ENCODE measurements at regions not wholly inside any gene's neighbourhood (a gene's known extent, or its start where the extent isn't known, plus 50 kb on each side); places are given as distances from the start of the nearest gene placed in this dataset.
A peak's percentile ranks its signal among the peaks of the same experiment; 100 is the strongest.

DNA sequence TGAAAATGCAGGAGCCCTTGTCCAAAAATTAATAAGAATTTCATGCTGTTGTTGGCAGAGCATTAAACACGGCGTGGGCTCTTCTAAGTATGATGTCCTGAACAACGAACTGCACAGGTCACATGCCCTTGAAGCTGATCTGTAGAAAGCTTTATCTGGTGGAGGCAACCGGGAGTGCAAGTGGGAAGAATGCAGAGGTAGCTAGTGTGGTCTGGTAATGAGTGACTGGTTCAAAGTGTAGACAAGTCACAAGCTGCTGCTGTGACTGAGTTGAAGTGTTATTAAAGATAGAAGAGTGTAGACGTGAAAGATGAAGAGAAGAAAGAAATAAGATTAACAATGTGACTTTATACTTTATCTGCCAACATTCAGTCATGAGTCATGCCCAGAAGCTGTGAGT, 361.9 kb downstream of the TTLL7 start:
- Histone ChIP-seq H3K4me3 (ENCODE audit: low read length in 2 of 2) (no peak overlapping the region), H3K9me3 (ENCODE audit: control insufficient read depth in 2 of 2, insufficient read depth in 1 of 2, low read length in 1 of 2) (no peaks in the 10 kb centered on the region), H3K27me3 (ENCODE audit: control insufficient read depth in 2 of 2, insufficient read depth in 1 of 2, low read length in 1 of 2) (no peaks in the 10 kb centered on the region), H3K36me3 (ENCODE audit: control insufficient read depth in 2 of 2, insufficient read depth in 2 of 2, low read length in 1 of 2) (no peaks in the 10 kb centered on the region), H3K27ac (ENCODE audit: low read depth in 1 of 2, low read length in 1 of 2) (no peak overlapping the region), H3K4me1 (ENCODE audit: control insufficient read depth in 2 of 2, insufficient read depth in 2 of 2, low read length in 2 of 2) (peaks cover 0 to 9% of the 10 kb centered on the region in 2 donors)
- no peak for DNase-seq (ENCODE audit: low read depth in 6 of 9, low spot score in 9 of 9)
- WGBS = 96% methylated on average over 5 of the region's 5 CpGs

DNA sequence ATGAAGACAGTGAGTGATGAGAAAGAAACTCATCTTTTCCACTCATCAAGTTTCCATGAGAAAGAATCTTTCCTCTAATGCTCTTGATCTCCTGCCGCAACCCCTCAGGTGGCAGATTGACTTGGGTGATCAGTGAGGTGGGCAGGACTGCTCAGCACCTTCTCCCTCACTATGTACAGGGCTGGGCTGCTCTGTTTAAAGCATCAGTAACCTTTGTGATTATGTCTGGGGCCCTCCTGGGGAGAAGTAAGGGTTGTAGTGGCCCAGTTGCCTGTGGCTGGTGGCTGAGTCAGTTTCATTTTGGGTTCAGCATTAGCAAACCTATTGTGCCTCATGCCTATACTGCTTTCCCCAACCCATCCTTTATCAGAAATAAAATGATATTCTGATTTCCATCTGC, 366.0 kb downstream of the TTLL7 start:
- Histone ChIP-seq H3K9me3 (ENCODE audit: control insufficient read depth in 2 of 2, insufficient read depth in 1 of 2, low read length in 1 of 2) (no peaks in the 10 kb centered on the region), H3K4me3 (ENCODE audit: low read length in 2 of 2) (no peak overlapping the region), H3K27ac (ENCODE audit: low read depth in 1 of 2, low read length in 1 of 2) (no peak overlapping the region), H3K36me3 (ENCODE audit: control insufficient read depth in 2 of 2, insufficient read depth in 2 of 2, low read length in 1 of 2) (no peaks in the 10 kb centered on the region), H3K27me3 (ENCODE audit: control insufficient read depth in 2 of 2, insufficient read depth in 1 of 2, low read length in 1 of 2) (no peaks in the 10 kb centered on the region), H3K4me1 (ENCODE audit: control insufficient read depth in 2 of 2, insufficient read depth in 2 of 2, low read length in 2 of 2) (peaks cover 0 to 5% of the 10 kb centered on the region in 2 donors)
- WGBS = 95% methylated on average over 1 of the region's 1 CpG
- no peak for DNase-seq (ENCODE audit: low read depth in 6 of 9, low spot score in 9 of 9)

DNA sequence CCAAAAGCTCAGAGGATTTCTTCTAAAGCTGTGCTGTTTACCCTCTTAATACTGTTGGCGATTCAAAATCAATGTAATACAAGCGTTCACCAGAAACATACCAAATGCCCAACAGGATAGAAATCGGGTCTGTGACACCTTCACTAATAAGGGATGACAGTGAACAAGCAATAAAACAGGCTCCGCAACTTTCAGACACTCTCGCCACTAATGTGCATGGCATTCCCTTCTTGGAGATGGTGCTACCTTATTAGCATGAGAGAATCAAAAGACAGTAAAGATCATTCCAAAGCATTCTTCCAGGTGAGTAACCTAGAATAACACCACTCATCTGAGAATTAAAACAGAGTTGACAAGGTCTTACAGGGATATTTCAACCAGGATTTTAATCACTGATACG, 367.1 kb downstream of the TTLL7 start:
- Histone ChIP-seq H3K36me3 (ENCODE audit: control insufficient read depth in 2 of 2, insufficient read depth in 2 of 2, low read length in 1 of 2) (no peaks in the 10 kb centered on the region), H3K4me3 (ENCODE audit: low read length in 2 of 2) (no peak overlapping the region), H3K27ac (ENCODE audit: low read depth in 1 of 2, low read length in 1 of 2) (no peak overlapping the region), H3K4me1 (ENCODE audit: control insufficient read depth in 2 of 2, insufficient read depth in 2 of 2, low read length in 2 of 2) (peaks cover 3 to 8% of the 10 kb centered on the region in 2 donors), H3K27me3 (ENCODE audit: control insufficient read depth in 2 of 2, insufficient read depth in 1 of 2, low read length in 1 of 2) (no peaks in the 10 kb centered on the region), H3K9me3 (ENCODE audit: control insufficient read depth in 2 of 2, insufficient read depth in 1 of 2, low read length in 1 of 2) (no peaks in the 10 kb centered on the region)
- WGBS = 97% methylated on average over 6 of the region's 6 CpGs
- no peak for DNase-seq (ENCODE audit: low read depth in 6 of 9, low spot score in 9 of 9)

DNA sequence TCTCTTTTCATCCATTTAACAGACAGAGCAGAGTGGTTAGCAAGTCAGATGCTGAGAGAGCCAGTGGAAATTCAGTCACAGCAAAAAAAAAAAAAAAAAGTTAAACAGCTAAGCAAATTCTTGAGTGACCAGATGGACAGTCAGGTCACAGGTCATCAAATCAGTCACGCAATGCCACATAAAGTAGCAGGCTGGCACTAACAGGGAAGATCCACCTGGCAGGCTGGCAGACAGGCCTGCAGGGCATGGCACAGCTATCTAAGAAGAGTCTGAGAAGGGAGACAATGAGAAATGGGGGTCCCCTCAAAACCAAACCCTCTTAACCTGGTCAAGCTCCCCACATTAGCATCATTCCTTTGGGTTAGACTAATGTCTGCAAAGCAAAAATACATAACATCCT, 371.9 kb downstream of the TTLL7 start:
- H3K36me3 ChIP-seq (ENCODE audit: control insufficient read depth in 2 of 2, insufficient read depth in 2 of 2, low read length in 1 of 2) = no peaks in the 10 kb centered on the region
- 100% methylated on average over 1 of the region's 1 CpG for whole genome bisulfite sequencing
- no peak overlapping the region for H3K4me3 ChIP-seq (ENCODE audit: low read length in 2 of 2)
- H3K27ac ChIP-seq (ENCODE audit: low read depth in 1 of 2, low read length in 1 of 2) = no peak overlapping the region
- no peaks in the 10 kb centered on the region for H3K9me3 ChIP-seq (ENCODE audit: control insufficient read depth in 2 of 2, insufficient read depth in 1 of 2, low read length in 1 of 2)
- H3K4me1 ChIP-seq (ENCODE audit: control insufficient read depth in 2 of 2, insufficient read depth in 2 of 2, low read length in 2 of 2) = peaks cover 8 to 16% of the 10 kb centered on the region in 2 donors
- H3K27me3 ChIP-seq (ENCODE audit: control insufficient read depth in 2 of 2, insufficient read depth in 1 of 2, low read length in 1 of 2) = no peaks in the 10 kb centered on the region
- no peak for DNase-seq (ENCODE audit: low read depth in 6 of 9, low spot score in 9 of 9)

DNA sequence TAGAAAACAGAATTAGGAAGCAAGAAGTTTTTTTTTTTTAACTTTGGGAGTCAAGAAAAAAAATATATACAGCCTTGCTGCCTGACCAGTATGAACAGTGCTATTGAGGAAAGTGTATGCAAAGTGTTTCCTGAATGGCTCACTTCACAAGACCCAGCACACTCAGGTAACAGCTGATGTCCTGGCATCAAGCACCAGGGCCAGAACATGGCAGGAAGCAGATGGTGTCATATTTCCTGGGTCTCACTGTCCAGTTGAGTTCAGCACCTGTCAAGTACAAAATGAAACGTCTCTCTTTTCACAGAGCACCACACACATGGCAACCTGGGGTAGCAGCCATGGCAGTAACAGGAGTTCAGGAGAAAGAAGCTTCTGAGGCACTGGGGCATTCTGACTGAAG, 372.3 kb downstream of the TTLL7 start:
- H3K4me3 ChIP-seq (ENCODE audit: low read length in 2 of 2) = no peak overlapping the region
- no peak overlapping the region for H3K27ac ChIP-seq (ENCODE audit: low read depth in 1 of 2, low read length in 1 of 2)
- H3K4me1 ChIP-seq (ENCODE audit: control insufficient read depth in 2 of 2, insufficient read depth in 2 of 2, low read length in 2 of 2) = peaks cover 8 to 16% of the 10 kb centered on the region in 2 donors
- DNase-seq (ENCODE audit: low read depth in 6 of 9, low spot score in 9 of 9) = no peak
- H3K36me3 ChIP-seq (ENCODE audit: control insufficient read depth in 2 of 2, insufficient read depth in 2 of 2, low read length in 1 of 2) = no peaks in the 10 kb centered on the region
- no peaks in the 10 kb centered on the region for H3K27me3 ChIP-seq (ENCODE audit: control insufficient read depth in 2 of 2, insufficient read depth in 1 of 2, low read length in 1 of 2)
- no peaks in the 10 kb centered on the region for H3K9me3 ChIP-seq (ENCODE audit: control insufficient read depth in 2 of 2, insufficient read depth in 1 of 2, low read length in 1 of 2)
- WGBS = 10% methylated on average over 1 of the region's 1 CpG

DNA sequence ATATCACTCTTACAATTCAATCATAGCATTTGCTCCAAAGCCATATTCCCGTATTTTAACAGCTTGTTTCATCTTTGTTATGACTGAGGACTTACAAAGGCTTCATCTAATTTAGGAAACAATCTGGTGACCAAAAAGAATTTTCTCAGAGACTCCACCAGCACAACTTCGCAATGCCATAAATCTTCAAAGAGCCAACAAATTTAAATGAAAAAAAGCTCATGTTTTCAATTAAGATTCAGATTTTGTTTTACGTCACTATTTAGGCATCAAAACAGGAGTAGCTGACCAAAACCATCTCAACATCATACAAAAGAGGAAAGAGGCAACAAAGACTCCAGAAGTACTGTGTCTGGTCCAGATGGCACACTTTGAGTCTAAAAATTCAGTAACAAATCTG, 373.3 kb downstream of the TTLL7 start:
- no peaks in the 10 kb centered on the region for H3K36me3 ChIP-seq (ENCODE audit: control insufficient read depth in 2 of 2, insufficient read depth in 2 of 2, low read length in 1 of 2)
- no peaks in the 10 kb centered on the region for H3K9me3 ChIP-seq (ENCODE audit: control insufficient read depth in 2 of 2, insufficient read depth in 1 of 2, low read length in 1 of 2)
- no peaks in the 10 kb centered on the region for H3K27me3 ChIP-seq (ENCODE audit: control insufficient read depth in 2 of 2, insufficient read depth in 1 of 2, low read length in 1 of 2)
- no peak overlapping the region for H3K4me3 ChIP-seq (ENCODE audit: low read length in 2 of 2)
- H3K27ac ChIP-seq (ENCODE audit: low read depth in 1 of 2, low read length in 1 of 2) = no peak overlapping the region
- peaks cover 8 to 16% of the 10 kb centered on the region in 2 donors for H3K4me1 ChIP-seq (ENCODE audit: control insufficient read depth in 2 of 2, insufficient read depth in 2 of 2, low read length in 2 of 2)
- WGBS = 97% methylated on average over 3 of the region's 3 CpGs
- DNase-seq (ENCODE audit: low read depth in 6 of 9, low spot score in 9 of 9) = no peak

DNA sequence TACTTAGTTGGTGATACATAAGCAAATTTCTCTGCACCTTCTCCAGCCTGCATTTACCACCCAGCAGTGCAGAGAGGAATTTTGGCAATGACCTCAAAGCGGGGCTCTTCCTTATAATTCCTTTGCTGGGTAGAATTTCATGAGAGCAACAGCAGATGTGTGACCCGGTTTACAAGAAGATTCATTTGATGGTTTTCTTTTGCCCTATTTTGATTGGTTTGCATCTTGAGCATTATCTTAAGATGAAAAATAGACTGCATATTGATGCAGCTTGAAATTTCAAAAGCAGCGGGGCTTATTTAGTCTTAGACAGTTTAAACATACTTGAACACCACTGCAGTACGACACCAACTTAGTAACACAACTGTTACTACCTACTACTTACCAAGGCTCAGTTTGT, 378.9 kb downstream of the TTLL7 start:
- peak overlapping the region in 1 of 2 donors; percentile 89 for H3K27ac ChIP-seq (ENCODE audit: low read depth in 1 of 2, low read length in 1 of 2)
- no peaks in the 10 kb centered on the region for H3K36me3 ChIP-seq (ENCODE audit: control insufficient read depth in 2 of 2, insufficient read depth in 2 of 2, low read length in 1 of 2)
- no peaks in the 10 kb centered on the region for H3K9me3 ChIP-seq (ENCODE audit: control insufficient read depth in 2 of 2, insufficient read depth in 1 of 2, low read length in 1 of 2)
- H3K4me3 ChIP-seq (ENCODE audit: low read length in 2 of 2) = no peak overlapping the region
- H3K4me1 ChIP-seq (ENCODE audit: control insufficient read depth in 2 of 2, insufficient read depth in 2 of 2, low read length in 2 of 2) = peaks cover 21 to 25% of the 10 kb centered on the region in 2 donors
- WGBS = 24% methylated on average over 4 of the region's 4 CpGs
- H3K27me3 ChIP-seq (ENCODE audit: control insufficient read depth in 2 of 2, insufficient read depth in 1 of 2, low read length in 1 of 2) = no peaks in the 10 kb centered on the region
- DNase-seq (ENCODE audit: low read depth in 6 of 9, low spot score in 9 of 9) = peak in 8 of 9 donors; percentile 11 to 73 (median 40)

DNA sequence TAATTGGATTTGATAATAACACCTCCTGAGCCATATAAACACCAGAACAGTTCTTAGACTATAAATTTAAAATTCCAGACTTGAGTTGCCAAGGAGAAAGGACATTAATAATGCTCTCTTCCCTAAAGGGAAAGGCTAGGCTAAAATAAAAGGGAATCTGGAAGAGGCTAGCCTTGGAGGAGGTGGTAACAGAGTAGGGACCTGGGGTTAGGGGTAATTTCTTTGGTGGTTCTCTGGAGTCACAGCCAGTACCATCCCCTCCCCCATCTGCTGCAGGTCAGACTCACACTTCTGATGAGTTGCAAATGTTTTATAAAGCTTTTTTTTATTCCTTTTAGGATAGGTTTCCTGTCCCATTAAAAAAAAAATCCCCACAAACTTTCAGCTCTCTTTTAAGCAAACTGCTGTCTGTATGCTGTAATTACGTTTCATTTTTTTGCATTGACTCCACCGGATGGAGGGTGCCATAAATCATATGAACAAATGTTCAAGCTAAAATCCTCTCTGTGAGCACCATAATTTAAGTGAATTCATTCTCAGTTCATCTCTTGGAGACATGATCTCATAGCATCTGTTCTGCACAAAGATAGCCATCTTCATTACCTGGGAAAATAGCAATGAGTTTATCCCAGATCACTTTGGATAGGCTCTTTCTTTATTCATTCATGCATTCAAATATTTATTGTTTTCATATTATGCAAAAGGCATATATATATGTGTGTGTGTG, 379.6 kb downstream of the TTLL7 start:
- WGBS = 29% methylated on average over 2 of the region's 2 CpGs
- Histone ChIP-seq H3K4me3 (ENCODE audit: low read length in 2 of 2) (no peak overlapping the region), H3K36me3 (ENCODE audit: control insufficient read depth in 2 of 2, insufficient read depth in 2 of 2, low read length in 1 of 2) (no peaks in the 10 kb centered on the region), H3K9me3 (ENCODE audit: control insufficient read depth in 2 of 2, insufficient read depth in 1 of 2, low read length in 1 of 2) (no peaks in the 10 kb centered on the region), H3K27ac (ENCODE audit: low read depth in 1 of 2, low read length in 1 of 2) (peak overlapping the region in 1 of 2 donors; percentile 89), H3K27me3 (ENCODE audit: control insufficient read depth in 2 of 2, insufficient read depth in 1 of 2, low read length in 1 of 2) (no peaks in the 10 kb centered on the region), H3K4me1 (ENCODE audit: control insufficient read depth in 2 of 2, insufficient read depth in 2 of 2, low read length in 2 of 2) (peaks cover 21 to 26% of the 10 kb centered on the region in 2 donors)
- DNase-seq (ENCODE audit: low read depth in 6 of 9, low spot score in 9 of 9) = peak in 1 of 9 donors; percentile 43

DNA sequence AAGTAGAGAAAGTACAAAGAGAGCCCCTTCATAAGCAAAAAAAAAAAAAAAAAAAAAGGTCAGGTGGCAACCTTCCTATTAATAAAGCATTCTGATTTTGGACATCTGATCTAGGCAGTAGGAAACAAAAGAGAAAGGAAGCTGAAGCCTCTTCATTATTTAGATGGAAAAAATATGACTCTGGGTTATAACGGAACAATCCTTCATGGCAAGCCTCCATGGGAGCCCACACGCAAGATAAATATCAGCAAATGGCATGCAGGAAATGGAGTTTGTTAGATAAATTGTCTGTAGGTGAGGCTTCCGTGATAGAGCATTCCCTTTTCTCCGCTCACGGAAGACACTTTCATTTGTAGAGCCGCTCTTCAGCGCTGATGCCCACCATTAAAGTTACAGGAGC, 381.0 kb downstream of the TTLL7 start:
- Histone ChIP-seq H3K4me1 (ENCODE audit: control insufficient read depth in 2 of 2, insufficient read depth in 2 of 2, low read length in 2 of 2) (peaks cover 21 to 31% of the 10 kb centered on the region in 2 donors), H3K36me3 (ENCODE audit: control insufficient read depth in 2 of 2, insufficient read depth in 2 of 2, low read length in 1 of 2) (no peaks in the 10 kb centered on the region), H3K4me3 (ENCODE audit: low read length in 2 of 2) (no peak overlapping the region), H3K27ac (ENCODE audit: low read depth in 1 of 2, low read length in 1 of 2) (no peak overlapping the region), H3K27me3 (ENCODE audit: control insufficient read depth in 2 of 2, insufficient read depth in 1 of 2, low read length in 1 of 2) (no peaks in the 10 kb centered on the region), H3K9me3 (ENCODE audit: control insufficient read depth in 2 of 2, insufficient read depth in 1 of 2, low read length in 1 of 2) (no peaks in the 10 kb centered on the region)
- 98% methylated on average over 7 of the region's 7 CpGs for WGBS
- DNase-seq (ENCODE audit: low read depth in 6 of 9, low spot score in 9 of 9) = no peak
